NCI-H748 (cell line): ENCODE measurements at regions not wholly inside any gene's neighbourhood (a gene's known extent, or its start where the extent isn't known, plus 50 kb on each side); places are given as distances from the start of the nearest gene placed in this dataset.
A peak's percentile ranks its signal among the peaks of the same experiment; 100 is the strongest.

Source experiments
- DNase-seq: peaks from one replicate; lab custom pipeline; 2025; ENCODE audit not compliant: unreplicated experiment; lab: John Stamatoyannopoulos, UW

GRCh38 chr15:48040166-48040817 is 80.5 kb upstream of the SLC24A5 start:
- peak; percentile 29 for DNase-seq

DNA sequence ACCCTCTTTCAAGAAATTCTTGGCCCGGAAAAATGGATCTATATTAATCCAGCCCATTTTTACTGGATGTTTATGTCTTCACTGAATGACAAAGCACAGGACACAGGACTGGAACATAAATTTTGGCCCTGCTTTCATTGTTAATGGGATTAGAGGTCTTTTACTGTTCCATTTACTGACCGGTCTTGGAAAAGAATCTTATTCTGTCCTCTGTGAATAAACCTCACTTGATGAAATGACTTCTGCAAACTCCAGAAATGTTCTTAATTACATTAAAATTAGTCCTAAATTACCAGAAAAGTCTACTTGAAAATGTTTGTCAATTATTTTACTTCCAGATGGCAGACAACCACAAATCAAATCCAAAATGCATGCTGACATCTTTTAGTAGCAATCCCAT is 79.3 kb upstream of the SLC24A5 start:
- DNase-seq: no peak

DNA sequence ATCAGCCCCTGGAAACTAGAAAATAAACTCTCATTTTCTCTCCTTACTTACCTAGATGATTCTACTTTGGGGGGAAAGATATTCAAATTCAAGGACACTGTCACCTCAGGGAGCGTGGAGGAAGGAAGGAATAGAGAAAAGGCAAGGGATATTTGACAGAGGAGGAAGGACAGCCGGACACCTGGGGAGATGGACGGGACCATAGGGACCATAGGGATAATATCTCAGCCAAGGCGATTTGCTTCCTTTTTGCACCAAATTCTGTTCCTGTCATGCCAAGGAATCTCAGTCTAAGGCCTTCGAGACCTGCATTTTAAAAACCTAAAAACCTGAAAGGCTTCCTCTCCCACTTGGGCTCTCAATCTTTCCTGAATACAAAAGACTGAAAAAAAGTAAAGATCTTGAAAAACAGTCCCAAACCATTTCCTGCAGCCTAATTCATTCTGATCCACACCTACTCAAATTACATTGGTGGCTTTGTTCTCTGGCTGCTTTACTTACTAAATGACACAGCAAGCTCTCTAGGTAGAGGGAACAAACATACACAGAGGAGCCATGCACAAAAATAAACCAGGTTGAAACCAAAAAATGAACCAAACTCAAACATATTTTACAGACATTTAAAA is 73.9 kb upstream of the SLC24A5 start:
- DNase-seq: peak; percentile 77

DNA sequence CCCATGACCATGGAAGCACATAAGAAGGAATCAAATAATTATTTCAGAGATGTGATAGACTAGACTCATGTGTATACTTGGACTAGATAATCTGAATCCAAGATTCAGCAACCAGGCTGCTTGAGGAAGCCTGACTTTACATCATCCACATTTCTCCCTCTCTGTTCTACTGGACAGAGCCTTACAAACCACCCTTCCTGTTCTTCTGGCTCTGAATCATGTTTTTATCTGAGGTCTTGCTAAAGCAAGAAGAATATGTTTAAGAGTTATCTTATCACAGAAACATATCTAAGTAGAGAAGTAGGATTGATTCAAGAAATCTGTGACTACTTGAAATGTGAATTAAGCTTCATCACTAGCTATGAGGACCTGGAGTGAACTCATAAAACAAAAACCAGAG is 71.1 kb upstream of the SLC24A5 start:
- no peak for DNase-seq

DNA sequence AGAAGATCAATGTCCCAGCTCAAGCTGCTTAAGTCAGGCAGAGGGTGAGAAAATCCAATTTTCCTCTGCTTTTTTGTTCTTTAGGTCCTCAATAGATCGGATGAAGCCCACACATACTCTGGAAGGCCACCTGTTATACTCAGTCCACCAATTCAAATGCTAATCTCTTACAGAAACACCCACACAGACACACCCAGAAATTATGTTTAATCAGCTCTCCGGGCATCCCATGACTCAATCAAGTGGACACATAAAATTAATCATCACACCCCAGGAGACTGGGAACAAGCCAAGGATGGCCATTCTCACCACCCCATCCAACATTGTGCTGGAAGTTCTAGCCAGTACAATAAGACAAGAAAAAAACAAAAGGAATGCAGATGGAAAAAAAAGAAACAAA is 67.8 kb upstream of the SLC24A5 start:
- DNase-seq: peak; percentile 89

DNA sequence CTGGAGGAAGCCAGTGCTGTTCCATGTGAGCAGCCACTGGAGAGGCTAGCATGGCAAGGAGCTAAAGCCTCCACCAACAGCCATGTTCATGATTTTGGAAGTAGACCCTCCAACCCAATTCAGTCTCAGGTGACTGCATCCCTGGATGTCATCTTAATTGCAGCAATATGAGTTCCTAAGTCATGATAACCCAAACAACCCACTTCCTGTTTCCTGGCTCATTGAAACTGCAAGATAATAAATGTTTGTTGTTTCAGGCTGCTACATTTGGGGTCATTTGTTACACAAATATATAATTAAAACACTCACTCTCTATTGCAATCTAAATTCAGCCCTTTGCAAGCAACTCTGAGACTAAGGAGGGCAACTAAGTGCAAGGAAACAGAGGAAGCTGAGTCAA is 62.4 kb upstream of the SLC24A5 start:
- peak; percentile 78 for DNase-seq

- no peak for DNase-seq
These were observed 61.0 kb upstream of the SLC24A5 start for GRCh38 chr15:48059791-48060190.

DNA sequence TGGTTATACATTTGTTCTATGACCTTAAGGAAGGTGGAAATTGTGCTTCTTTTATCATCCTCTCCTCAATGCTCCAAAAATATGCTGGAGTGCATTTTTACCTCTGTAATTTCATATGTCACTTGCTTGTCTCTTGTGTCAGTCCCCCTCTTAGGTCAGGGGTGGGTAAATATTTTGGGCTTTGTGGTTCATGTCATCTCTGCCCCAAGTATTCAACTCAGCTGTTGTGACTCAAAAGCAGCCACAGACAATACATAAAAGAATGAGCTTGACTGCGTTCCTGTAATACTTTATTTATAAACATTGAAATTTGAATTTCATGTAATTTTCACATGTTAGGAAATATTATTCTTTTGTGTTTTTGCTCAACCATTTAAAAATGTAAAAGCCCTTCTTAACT is 60.4 kb upstream of the SLC24A5 start:
- DNase-seq: no peak

DNA sequence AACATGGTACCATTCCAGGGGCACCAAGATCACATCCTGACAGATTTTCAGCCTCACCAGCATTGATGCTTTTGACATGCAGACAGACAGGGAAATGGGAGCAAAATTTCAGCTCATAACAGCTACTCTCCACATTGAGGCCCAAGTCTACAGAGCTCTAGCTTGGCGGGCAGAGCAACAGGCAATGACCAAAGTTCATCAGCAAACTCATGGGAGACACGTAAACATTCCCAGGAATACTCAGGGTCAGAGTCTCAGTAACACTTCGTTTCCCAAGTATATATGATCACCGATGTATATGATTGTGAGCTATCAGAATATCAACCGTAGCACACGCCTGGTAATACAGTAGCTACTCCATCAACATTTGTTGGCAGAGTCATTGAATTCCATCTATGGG is 59.2 kb upstream of the SLC24A5 start:
- DNase-seq: no peak

DNA sequence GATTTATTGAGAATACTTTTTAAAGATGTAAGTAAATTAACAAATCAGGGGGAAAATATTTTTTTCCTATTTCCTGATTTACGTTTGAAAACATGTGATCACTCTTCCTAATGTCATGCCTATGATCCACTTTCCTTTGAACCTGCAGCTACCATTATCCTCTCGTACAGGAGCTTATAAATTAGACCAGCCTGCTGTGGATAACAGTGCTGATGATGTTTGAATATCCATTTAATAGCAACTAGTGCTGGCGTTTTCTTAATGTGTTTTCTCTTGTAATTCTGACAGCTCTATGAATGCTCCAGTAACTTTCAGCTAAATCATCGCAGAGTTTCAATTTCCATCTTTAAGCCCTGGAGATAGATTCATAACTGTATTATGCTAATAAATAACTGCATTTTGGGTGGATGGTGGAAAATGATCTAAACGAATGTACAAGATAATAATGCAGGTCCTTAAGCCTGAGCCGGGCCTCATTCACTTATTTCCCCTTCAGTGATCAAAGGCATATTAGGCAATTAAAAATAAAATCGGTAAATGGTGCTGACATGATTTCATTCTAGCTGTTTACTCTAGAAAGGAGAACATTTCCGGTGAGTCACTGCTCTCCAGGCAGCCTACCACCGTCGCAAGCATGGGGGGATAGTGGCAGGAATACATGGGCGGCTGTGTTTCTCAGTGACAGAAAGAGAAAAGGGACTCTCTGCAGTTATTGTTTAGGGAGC is 58.5 kb upstream of the SLC24A5 start:
- peak; percentile 68 for DNase-seq

DNA sequence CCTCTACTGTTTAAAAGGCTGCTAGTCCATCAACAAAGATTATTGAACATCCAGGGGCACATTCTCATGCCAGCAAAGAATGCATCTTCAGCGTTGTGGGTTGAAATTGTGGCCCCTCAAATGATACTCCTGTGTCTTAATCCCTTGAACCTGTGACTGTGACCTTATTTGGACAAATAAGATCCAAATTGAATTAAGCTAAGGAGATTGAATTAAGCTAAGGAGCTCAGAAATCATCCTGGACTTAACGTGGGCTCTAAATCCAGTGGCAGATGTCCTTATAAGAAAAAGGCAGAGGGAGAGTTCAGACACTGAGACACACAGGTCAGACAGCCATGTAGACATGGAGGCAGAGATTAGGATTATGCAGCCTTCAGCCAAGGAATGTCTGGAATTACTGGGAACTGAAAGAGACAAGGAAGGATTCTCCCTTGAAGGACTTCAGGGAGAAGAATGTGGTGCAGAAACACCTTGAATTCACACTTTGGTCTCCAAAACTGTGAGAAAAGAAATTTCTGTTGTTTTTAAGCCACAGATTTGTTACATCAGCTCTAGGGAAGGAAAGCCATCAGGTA is 57.3 kb upstream of the SLC24A5 start:
- no peak for DNase-seq

GRCh38 chr15:48064421-48064820 is 56.4 kb upstream of the SLC24A5 start:
- no peak for DNase-seq

- no peak for DNase-seq
These were observed 54.3 kb upstream of the SLC24A5 start for GRCh38 chr15:48066456-48066855.
